Cardiac fibroblast (primary cell): ENCODE measurements at regions not wholly inside any gene's neighbourhood (a gene's known extent, or its start where the extent isn't known, plus 50 kb on each side); places are given as distances from the start of the nearest gene placed in this dataset.

Experiments used
- DNase-seq, 2 donors: peaks; one replicate each; pipeline versions ENCODE4 v3.0.0 to v3.0.0-alpha.2; 2010; ENCODE audit warnings: low read depth in 2 of 2
- H3K4me3 ChIP-seq, 2 donors: replicated peaks in 1 of 2; 1 replicate in 1 of 2; 2 replicates in 1 of 2; pipeline ENCODE4 v1.5.1; 2011; ENCODE audit warnings: low read depth in 2 of 2, low read length in 2 of 2, mild to moderate bottlenecking in 2 of 2, moderate library complexity in 1 of 2
- TF ChIP-seq, protein P1 (sequence below): IDR thresholded peaks from one replicate; pipeline ENCODE4 v1.5.1; 2011; ENCODE audit warnings: low read depth, mild to moderate bottlenecking, low read length, inconsistent platforms

DNA sequence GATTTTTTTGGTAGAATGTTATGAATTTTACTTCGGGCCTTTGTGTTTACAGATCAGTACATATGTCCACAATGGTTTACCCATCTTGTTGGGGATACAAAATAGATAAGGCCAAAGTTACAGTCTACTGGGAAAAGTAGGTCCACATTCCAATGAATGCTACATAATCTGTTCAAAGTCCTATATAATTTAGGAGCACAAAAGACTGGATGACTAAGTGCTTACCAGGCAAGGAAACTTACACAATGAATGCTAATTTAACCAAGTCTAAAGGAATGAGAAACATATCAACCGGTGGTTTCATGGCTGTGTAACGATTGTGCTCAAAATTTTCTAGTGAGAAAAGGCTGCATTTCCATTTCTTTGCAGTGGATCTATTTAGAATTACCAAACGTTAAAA lies 97.4 kb upstream of the TRPM3 start:
- DNase-seq: peak in 1 of 2 donors; percentile 11
- TF ChIP-seq, protein P1, sequence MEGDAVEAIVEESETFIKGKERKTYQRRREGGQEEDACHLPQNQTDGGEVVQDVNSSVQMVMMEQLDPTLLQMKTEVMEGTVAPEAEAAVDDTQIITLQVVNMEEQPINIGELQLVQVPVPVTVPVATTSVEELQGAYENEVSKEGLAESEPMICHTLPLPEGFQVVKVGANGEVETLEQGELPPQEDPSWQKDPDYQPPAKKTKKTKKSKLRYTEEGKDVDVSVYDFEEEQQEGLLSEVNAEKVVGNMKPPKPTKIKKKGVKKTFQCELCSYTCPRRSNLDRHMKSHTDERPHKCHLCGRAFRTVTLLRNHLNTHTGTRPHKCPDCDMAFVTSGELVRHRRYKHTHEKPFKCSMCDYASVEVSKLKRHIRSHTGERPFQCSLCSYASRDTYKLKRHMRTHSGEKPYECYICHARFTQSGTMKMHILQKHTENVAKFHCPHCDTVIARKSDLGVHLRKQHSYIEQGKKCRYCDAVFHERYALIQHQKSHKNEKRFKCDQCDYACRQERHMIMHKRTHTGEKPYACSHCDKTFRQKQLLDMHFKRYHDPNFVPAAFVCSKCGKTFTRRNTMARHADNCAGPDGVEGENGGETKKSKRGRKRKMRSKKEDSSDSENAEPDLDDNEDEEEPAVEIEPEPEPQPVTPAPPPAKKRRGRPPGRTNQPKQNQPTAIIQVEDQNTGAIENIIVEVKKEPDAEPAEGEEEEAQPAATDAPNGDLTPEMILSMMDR: no peak
- H3K4me3 ChIP-seq: no peak overlapping the region

DNA sequence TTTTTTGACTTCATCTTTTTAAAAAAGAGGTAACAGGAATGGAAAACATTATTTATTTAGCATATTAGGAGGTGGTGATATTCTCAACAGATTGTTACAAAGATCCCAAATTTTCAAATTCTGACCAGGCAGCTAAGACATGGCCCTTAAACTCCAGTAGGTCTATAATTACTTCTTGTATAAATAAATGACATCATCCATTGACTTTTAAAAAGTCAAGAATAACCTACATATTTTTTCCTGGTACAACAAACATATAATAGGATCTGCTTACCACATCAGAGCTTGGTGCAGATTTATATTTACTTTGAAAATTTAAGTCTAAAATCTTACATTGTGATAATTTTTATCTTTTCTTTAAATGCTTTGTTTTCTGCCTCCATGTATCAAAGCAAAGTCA lies 92.2 kb upstream of the TRPM3 start:
- no peak for DNase-seq
- TF ChIP-seq, protein P1: no peak
- H3K4me3 ChIP-seq: no peak overlapping the region

DNA sequence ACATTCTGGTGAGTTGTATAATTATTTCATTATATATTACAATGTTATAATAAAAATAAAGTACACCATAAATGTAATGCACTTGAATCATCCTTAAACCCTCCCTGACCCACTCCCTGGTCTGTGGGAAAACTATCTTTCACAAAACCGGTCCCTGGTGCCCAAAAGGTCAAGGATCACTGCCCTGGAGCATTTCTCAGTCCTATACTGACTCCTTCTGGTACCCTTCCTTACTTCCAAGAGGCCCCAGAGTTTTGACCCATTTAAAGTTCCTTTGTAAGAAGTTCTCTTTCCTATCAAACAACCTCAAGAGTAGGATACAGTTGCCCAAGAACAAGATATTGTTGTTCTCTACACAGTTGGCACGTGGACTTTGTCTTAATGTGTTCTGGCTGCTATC lies 88.9 kb upstream of the TRPM3 start:
- DNase-seq: no peak
- TF ChIP-seq, protein P1: no peak
- no peak overlapping the region for H3K4me3 ChIP-seq

DNA sequence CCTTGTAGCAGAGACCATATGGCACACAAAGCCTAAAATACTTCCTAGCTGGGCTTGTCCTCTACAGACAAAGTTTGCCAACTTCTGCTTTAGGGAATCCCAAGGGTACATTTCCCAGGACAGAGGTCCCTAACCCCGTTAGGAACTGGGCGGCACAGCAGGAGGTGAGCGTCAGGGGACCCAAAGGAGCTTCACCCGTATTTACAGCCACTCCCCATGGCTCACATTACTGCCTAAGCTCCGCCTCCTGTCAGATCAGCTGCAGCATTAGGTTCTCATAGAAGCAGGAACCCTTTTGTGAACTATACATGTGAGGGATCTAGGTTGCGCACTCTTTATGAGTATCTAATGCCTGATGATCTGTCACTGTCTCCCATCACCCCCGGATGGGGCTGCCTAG lies 88.5 kb upstream of the TRPM3 start:
- DNase-seq: no peak
- TF ChIP-seq, protein P1: no peak
- no peak overlapping the region for H3K4me3 ChIP-seq

DNA sequence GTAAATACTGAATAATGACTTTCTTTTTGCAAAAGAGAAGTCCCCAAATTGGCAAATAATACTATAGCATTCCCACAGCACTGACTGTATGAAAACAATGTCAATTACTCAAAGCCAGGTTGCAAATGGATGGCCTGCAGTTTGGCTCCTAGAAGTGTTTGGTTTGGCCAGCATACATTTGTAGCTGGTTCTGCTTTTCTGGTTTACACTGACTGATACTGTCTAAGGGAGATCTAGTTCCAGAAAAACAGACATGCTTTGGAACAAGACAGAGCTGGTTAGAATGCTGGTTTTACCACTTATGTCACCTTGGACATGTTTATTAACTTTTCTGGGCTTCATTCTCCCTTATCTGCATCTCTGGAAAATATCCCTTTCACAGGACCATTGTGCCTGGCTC lies 81.5 kb upstream of the TRPM3 start:
- no peak for DNase-seq
- TF ChIP-seq, protein P1: no peak
- H3K4me3 ChIP-seq: no peak overlapping the region

DNA sequence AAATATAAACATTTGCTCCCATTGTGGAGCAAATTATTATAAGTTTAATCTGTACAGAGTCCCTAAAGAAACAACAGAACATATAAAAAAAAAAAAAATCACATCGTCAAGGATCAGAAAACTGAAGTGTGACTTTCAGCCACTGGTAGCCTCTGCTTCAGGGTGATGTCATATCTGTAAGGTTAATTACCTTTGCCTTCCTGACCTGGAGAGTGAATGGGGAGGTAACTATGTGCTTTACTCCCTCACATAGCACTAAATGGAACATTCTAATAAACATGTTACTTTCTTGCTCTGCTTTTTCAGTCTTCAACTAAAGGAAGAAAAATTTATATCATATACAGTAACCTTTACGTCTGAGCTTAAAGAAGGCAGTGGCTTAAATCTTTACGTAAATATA lies 70.3 kb upstream of the TRPM3 start:
- TF ChIP-seq, protein P1: no peak
- no peak overlapping the region for H3K4me3 ChIP-seq
- no peak for DNase-seq

DNA sequence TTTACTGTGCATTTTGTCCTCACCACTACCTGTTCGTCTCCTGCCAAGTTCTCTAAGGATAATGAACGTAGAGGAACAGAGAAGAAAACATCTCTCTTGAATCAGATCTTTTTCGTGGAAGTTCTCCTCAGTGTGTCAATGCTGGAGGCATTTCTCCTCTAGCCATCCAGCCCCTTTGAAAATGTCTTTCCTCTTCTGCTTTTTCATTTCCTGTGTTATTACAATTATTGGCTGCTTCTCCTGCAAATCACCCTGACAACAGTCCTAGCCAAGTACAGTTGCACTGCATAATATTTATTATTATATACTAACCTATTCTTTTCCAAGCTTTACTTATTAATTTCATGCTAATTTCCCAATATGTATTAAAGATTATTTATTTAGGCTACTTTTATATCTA lies 61.8 kb upstream of the TRPM3 start:
- DNase-seq: no peak

More for the DNA sequence above, 61.8 kb upstream of the TRPM3 start:
- TF ChIP-seq, protein P1: no peak
- no peak overlapping the region for H3K4me3 ChIP-seq
